ENCODE measurements at regions not wholly inside any gene's neighbourhood (a gene's known extent, or its start where the extent isn't known, plus 50 kb on each side); places are given as distances from the start of the nearest gene placed in this dataset.

DNA sequence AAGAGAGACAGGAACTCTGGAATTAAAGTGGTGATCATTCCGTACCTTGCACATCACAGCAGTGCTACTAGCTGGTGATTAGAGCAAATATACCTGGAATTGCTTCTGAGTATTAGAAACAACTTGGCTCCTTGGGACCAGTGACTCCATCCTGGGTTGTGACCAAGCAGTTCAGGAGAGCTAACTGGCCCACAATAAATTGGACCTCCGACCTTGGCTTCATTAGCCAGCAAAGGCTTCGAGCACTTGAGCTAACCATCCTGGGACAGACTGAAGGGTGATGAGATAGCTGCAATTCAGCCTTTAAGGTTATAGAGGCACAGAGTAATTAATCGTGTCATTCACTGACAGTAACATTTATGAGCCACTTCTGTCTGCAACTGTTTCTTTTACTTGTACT lies 287.8 kb downstream of the INHBA start:
- TF ChIP-seq, protein P1, sequence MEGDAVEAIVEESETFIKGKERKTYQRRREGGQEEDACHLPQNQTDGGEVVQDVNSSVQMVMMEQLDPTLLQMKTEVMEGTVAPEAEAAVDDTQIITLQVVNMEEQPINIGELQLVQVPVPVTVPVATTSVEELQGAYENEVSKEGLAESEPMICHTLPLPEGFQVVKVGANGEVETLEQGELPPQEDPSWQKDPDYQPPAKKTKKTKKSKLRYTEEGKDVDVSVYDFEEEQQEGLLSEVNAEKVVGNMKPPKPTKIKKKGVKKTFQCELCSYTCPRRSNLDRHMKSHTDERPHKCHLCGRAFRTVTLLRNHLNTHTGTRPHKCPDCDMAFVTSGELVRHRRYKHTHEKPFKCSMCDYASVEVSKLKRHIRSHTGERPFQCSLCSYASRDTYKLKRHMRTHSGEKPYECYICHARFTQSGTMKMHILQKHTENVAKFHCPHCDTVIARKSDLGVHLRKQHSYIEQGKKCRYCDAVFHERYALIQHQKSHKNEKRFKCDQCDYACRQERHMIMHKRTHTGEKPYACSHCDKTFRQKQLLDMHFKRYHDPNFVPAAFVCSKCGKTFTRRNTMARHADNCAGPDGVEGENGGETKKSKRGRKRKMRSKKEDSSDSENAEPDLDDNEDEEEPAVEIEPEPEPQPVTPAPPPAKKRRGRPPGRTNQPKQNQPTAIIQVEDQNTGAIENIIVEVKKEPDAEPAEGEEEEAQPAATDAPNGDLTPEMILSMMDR (IDR thresholded peaks at IDR 0.05; ENCODE audit: control extremely low read depth in 1 of 3, insufficient read depth in 1 of 3, low read depth in 1 of 3, low read length in 3 of 3): no peak
- TF ChIP-seq RAD21 (IDR thresholded peaks at IDR 0.05 in 1 of 2, conservative IDR thresholded peaks at IDR 0.05 in 1 of 2; ENCODE audit: low read depth in 2 of 2, low read length in 2 of 2): no peak
- TF ChIP-seq, protein P2, sequence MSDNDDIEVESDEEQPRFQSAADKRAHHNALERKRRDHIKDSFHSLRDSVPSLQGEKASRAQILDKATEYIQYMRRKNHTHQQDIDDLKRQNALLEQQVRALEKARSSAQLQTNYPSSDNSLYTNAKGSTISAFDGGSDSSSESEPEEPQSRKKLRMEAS (IDR thresholded peaks at IDR 0.05): no peak
- no peak for TF ChIP-seq POLR2AphosphoS5 (IDR thresholded peaks at IDR 0.05; ENCODE audit: low read depth, low read length)
